CD1c-positive myeloid dendritic cell (primary cell): ENCODE measurements at regions not wholly inside any gene's neighbourhood (a gene's known extent, or its start where the extent isn't known, plus 50 kb on each side); places are given as distances from the start of the nearest gene placed in this dataset.
"Not testable (repeated sequence)": the region's sequence is repeated elsewhere in the genome, so short reads cannot be mapped to it uniquely, and the experiment has no call there.

ENCODE experiments used
- DNase-seq: peaks from one replicate; pipeline ENCODE4 v3.0.0-alpha.2; 2016; ENCODE audit errors: extremely low spot score

GRCh38 chr2:168300460-168300859 lies 53.1 kb upstream of the STK39 start:
- DNase-seq, result no peak

DNA sequence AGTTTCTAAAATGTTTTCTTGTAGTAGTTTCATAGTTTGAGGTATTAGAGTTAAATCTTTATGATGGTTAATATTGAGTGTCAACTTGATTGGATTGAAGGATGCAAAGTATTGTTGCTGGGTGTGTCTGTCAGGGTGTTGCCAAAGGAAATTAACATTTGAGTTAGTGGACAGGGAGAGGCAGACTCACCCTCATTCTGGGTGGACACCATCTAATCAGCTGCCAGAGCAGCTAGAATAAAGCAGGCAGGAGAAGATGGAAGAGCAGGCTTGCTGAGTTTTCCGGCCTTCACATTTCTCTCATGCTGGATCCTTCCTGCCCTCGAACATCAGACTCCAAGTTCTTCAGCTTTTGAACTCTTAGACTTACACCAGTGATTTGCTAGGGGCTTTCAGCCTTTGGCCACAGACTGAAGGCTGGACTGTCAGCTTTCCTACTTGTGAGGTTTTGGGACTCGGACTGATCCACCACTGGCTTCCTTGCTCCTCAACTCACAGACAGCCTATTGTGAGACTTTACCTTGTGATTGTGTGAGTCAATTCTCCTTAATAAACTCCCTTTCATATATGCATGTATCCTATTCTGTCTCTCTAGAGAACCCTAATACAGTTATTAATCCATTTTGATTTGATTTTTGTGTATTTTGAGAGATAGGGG lies 56.8 kb upstream of the STK39 start:
- DNase-seq, result no peak

GRCh38 chr2:168307379-168307778 lies 60.0 kb upstream of the STK39 start:
- DNase-seq, result no peak

GRCh38 chr2:168310580-168310979 lies 63.2 kb upstream of the STK39 start:
- no peak for DNase-seq

DNA sequence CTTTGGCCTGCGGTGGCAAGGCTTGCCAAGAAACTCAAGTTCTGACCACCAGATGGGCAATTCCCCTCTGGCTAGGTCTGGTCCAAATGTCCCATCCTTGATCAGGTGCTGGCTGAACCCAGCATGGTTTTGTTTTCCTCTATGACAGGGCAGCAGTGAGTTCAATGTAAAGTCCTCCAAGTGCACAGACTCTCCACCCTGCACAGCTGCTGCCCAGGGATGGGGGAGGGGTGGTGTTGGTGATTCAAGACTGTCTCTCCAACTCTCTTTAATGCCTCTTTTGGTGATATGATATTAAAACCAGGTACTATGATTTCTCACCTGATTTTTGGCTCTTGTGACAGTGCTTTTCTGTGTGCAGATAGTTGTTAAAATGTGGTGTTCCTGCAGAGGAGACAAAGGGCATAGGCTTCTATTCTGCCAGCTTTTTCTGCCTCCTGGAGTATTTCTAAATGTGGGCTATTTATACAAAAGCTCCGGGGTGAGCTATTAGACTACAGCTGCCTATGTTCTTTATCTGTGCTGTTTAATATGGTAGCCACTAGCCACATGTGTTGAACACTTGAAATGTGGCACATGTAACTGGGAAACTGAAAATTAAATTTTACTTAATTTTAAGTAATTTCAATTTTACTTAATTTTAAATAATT lies 64.0 kb upstream of the STK39 start:
- DNase-seq, result no peak

DNA sequence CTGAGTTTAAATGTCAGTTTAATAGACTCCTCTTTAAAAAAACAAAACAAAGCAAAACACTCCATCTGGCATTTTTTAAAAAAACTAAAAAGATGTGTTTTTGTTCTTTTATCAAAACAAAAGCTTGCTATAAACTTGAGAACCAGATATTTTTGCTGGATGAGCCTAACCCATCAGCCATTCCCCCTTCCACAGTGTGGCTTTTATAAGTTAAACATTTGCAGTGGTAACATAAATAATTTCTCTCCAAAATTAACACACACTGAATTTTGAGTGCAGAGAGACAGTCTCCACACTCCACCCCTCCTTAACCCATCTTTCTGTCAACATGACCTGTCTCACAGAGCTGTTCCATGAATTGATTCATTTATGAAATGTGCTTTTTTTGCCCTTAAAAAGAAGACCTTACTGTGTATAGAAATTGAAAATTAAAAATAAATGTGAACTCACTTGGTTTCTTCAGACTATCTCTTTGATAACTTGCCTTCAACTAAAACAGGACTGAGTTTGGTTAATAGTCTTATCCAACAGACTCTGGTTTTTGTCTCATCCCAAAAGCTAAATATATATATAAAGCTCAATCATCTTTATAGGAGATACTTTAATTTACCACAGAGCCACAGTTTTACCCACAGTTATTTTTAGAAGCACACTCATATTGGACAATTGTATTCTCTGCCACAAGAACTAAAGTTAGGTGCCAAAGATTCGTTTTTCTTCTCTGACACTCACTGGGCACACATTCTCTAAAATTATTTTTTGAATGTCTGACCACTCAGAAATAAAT lies 64.8 kb upstream of the STK39 start:
- DNase-seq, result no peak

GRCh38 chr2:168314236-168314635 lies 66.8 kb upstream of the STK39 start:
- DNase-seq, result no peak

DNA sequence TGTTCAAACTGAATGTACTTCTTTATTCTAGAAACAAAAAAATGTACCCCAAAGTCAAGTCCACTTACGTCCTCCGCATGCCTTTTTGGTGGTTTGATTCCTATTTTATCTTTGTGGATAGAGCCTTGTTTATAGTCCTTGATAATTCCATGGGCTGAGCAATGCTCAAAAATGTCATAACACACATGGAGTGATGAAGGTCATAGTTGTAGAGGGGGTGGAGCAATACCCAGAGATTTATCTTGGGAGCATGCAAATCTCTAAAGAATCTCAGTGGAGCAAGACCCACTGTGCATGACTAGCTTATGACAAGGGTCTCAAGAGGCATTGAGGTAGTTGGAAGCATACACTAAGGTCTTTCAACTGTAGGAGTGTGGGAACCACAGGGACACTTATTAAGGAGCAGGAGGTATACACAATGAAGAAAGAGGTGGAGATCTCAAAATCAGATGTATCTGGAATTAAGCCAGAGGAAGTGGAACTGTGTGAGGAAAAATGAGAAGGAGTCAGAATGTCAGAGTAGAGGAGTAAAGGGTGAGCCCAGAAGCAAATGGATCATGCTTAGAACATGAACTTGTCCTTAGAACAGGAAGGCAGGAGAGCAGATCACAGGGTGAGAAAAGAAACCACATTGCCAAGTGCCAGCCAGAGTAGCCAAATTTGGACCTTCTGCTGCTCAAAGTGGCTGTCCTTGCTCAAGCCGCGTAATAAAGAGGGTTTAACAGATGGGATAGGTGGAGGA lies 68.1 kb upstream of the STK39 start:
- DNase-seq, result no peak

GRCh38 chr2:168316073-168316440 lies 68.7 kb upstream of the STK39 start:
- no peak for DNase-seq

GRCh38 chr2:168317282-168317681 lies 69.9 kb upstream of the STK39 start:
- DNase-seq, result no peak

GRCh38 chr2:168320267-168320666 lies 72.9 kb upstream of the STK39 start:
- no peak for DNase-seq

DNA sequence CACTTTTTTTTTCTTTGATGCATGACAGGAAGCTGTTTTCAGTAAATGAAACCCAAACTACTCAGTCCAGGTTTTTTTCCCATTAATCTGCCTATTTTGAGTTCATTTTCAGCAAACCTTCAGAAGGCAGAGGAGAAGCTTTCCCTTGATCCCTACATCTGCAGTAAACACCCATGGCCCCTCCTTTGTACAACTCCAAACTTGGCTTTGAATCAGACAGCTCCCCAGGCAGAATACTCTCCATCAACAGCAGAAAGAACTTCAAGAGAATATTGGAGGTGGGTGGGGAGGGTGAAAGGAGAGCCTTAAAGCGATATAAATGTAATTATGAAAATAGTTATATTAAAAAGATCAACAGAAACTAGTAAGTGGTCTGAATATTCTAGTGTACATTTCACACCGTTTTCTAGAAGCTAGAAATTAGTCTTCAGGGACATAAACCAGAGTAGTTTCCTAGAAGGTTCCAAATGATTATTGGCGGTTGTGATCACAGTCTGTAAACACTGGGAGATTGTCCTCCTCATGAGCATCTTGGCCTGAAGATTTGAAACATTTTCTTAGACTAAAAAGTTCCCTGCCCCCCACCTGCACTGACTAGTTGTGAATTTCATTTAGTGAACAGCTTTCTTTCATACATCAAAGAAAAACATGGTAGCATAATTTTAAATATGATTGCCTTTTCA lies 75.1 kb upstream of the STK39 start:
- DNase-seq, result no peak

DNA sequence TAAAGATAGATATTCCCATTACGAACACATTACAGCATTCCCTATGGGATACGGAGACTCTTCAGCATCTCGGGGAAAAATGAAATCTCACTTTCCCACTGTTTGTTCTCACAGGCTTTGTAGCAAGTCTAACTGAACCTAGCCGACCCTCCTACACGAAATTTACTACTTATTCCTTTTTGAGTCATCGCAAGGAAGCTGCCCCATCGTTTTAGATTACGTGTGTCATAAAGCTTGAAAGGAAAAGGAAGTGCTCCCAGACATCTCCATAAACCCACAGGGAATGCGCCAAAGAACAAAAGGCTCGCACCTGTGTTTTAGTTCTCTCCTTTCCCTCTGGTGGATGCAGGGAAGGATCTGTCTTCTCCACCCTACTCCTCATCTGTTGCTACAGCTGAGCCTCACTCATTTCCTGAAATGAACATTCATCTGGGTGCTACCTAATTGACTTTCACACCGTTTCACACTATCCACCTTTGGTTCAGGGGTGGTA lies 76.2 kb upstream of the STK39 start:
- DNase-seq, result no peak

- DNase-seq, result no peak
These were observed 79.2 kb upstream of the STK39 start for GRCh38 chr2:168326572-168326971.

- no peak for DNase-seq
These were observed 79.9 kb upstream of the STK39 start for GRCh38 chr2:168327328-168327727.

- no peak for DNase-seq
These were observed 81.0 kb upstream of the STK39 start for GRCh38 chr2:168328421-168328820.

- DNase-seq, result no peak
These were observed 83.4 kb upstream of the STK39 start for GRCh38 chr2:168330624-168331423.

DNA sequence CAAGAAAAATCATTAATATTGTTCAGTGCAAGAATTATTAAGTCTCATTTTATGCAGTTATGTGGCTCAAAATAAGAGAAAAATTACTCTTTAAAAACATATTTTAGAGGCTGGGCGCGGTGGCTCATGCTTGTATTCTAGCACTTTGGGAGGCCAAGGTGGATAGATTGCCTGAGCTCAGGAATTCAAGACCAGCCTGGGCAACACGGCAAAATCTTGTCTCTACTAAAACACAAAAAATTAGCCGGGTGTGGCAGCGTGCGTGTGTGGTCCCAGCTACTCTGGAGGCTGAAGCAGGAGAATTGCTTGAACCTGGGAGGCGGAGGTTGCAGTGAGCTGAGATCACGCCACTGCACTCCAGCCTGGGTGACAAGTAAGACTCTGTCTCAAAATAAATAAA lies 87.9 kb upstream of the STK39 start:
- not testable (repeated sequence) for DNase-seq

DNA sequence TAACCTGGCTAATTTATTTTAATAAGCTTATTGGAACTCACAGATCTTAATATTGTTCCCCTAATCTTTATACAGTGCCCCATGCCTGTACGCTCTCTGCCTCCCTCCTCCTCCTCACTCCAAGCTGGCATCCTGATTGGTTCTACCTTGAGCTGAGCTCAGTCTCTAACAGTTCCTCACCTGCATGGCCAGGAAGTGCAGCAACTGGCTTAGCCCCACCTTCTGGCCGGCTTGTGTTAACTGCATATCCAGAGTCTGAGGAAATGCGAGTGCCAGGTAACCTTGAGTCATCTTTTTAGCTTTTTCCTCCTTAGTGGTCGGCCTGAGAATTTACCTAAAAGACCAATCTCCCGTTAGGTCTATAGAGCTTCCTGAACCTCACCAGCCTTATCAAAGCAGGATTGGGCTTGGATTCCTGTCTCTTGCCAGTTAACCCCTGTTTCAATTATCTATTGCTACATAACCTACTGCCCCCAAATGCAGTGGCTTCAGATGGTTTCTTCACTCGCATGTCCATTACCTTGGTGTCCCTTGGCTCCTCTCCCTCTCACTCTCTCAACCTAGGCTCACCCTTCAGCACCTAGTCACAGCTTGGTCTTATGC lies 89.5 kb upstream of the STK39 start:
- DNase-seq, result peak; percentile 26

- no peak for DNase-seq
These were observed 90.9 kb upstream of the STK39 start for GRCh38 chr2:168338292-168338691.
